IPS DF 19.7 (cell line): ENCODE measurements at regions not wholly inside any gene's neighbourhood (a gene's known extent, or its start where the extent isn't known, plus 50 kb on each side); places are given as distances from the start of the nearest gene placed in this dataset.
"Not testable (repeated sequence)": the region's sequence is repeated elsewhere in the genome, so short reads cannot be mapped to it uniquely, and the experiment has no call there.

Source experiments
- DNase-seq: peaks from one replicate; pipeline ENCODE4 v3.0.0-alpha.2; 2013; ENCODE audit warnings: low read depth, low spot score

GRCh38 chr3:30465454-30465853 is 140.9 kb upstream of the TGFBR2 start:
- DNase-seq = no peak

- no peak for DNase-seq
Observed at GRCh38 chr3:30467596-30468238, 138.7 kb upstream of the TGFBR2 start.

- DNase-seq = no peak
Observed at GRCh38 chr3:30469133-30469532, 137.3 kb upstream of the TGFBR2 start.

- no peak for DNase-seq
Observed at GRCh38 chr3:30470496-30470895, 135.9 kb upstream of the TGFBR2 start.

- DNase-seq = no peak
Observed at GRCh38 chr3:30471066-30471465, 135.3 kb upstream of the TGFBR2 start.

- DNase-seq = no peak
Observed at GRCh38 chr3:30471796-30472489, 134.5 kb upstream of the TGFBR2 start.

- no peak for DNase-seq
Observed at GRCh38 chr3:30473374-30474051, 132.9 kb upstream of the TGFBR2 start.

GRCh38 chr3:30474371-30474770 is 132.0 kb upstream of the TGFBR2 start:
- DNase-seq = no peak

- DNase-seq = no peak
Observed at GRCh38 chr3:30475038-30475808, 131.2 kb upstream of the TGFBR2 start.

- DNase-seq = no peak
Observed at GRCh38 chr3:30475809-30476178, 130.6 kb upstream of the TGFBR2 start.

GRCh38 chr3:30476368-30477084 is 129.9 kb upstream of the TGFBR2 start:
- DNase-seq = no peak

- no peak for DNase-seq
Observed at GRCh38 chr3:30477149-30477921, 129.1 kb upstream of the TGFBR2 start.

GRCh38 chr3:30479737-30480136 is 126.7 kb upstream of the TGFBR2 start:
- DNase-seq = not testable (repeated sequence)

GRCh38 chr3:30480156-30480555 is 126.2 kb upstream of the TGFBR2 start:
- not testable (repeated sequence) for DNase-seq

GRCh38 chr3:30480587-30480986 is 125.8 kb upstream of the TGFBR2 start:
- DNase-seq = no peak

GRCh38 chr3:30481241-30481640 is 125.2 kb upstream of the TGFBR2 start:
- no peak for DNase-seq

GRCh38 chr3:30484229-30484628 is 122.2 kb upstream of the TGFBR2 start:
- DNase-seq = not testable (repeated sequence)

- DNase-seq = no peak
Observed at GRCh38 chr3:30486368-30486767, 120.0 kb upstream of the TGFBR2 start.

- DNase-seq = no peak
Observed at GRCh38 chr3:30488070-30488756, 118.2 kb upstream of the TGFBR2 start.
